ENCODE measurements at regions not wholly inside any gene's neighbourhood (a gene's known extent, or its start where the extent isn't known, plus 50 kb on each side); places are given as distances from the start of the nearest gene placed in this dataset.

GRCh38 chr3:30407651-30408050 is 198.8 kb upstream of the TGFBR2 start:
- Histone ChIP-seq H3K27ac (no peak overlapping the region), H3K27me3 (no peaks in the 10 kb centered on the region), H3K4me3 (no peak overlapping the region), H3K9me3 (no peaks in the 10 kb centered on the region), H3K36me3 (no peaks in the 10 kb centered on the region), H3K4me1 (no peaks in the 10 kb centered on the region)
- no peak for DNase-seq (ENCODE audit: extremely low spot score in 2 of 2)
- intact Hi-C loops (cut with DNase I): no loop called here
- TF ChIP-seq POLR2AphosphoS5 (IDR thresholded peaks at IDR 0.05; ENCODE audit: insufficient read depth in 1 of 2, low read depth in 1 of 2) (no peak), CTCF (IDR thresholded peaks at IDR 0.05) (no peak), POLR2A (IDR thresholded peaks at IDR 0.05) (no peak)

DNA sequence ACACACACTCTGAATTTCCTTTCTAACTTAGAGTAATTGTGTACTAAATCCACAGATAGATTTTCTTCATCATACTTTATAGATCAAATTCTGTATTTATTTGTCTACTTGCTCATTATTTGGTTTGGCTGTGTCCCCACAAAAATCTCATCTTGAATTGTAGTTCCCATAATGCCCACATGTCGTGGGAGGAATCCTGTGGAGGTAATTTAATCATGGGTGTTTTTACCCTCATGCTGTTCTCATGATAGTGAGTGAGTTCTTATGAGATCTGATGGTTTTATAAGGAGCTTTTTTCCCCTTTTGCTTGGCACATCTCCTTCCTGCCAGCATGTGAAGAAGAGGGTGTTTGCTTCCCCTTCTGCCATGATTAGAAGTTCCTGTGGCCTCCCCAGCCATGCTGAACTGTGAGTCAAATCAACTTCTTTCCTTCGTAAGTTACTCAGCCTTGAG is 198.3 kb upstream of the TGFBR2 start:
- TF ChIP-seq POLR2AphosphoS5 (IDR thresholded peaks at IDR 0.05; ENCODE audit: insufficient read depth in 1 of 2, low read depth in 1 of 2) (no peak), POLR2A (IDR thresholded peaks at IDR 0.05) (no peak), CTCF (IDR thresholded peaks at IDR 0.05) (no peak)
- H3K36me3 ChIP-seq: no peaks in the 10 kb centered on the region
- intact Hi-C loops (cut with DNase I): no loop called here
- DNase-seq (ENCODE audit: extremely low spot score in 2 of 2): no peak
- no peak overlapping the region for H3K27ac ChIP-seq
- no peaks in the 10 kb centered on the region for H3K9me3 ChIP-seq
- H3K27me3 ChIP-seq: no peaks in the 10 kb centered on the region
- H3K4me1 ChIP-seq: no peaks in the 10 kb centered on the region
- H3K4me3 ChIP-seq: no peak overlapping the region

DNA sequence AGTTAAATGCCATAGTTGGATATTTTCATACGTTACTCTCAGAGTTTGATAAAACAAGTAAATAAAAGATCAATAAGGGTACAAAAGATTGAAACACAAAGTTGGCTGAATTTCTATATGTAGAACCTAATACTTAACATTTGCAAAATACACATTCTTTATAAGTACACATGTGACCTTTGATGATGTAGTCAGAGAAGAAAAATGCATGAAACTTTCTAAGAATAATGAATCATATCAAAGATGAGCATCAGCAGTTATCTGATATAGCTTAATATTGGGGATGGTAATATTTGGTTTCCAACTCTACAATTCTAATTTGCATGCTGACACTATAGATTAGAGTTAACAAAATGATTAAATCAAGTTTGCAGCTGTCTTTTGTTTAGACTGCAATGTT is 188.0 kb upstream of the TGFBR2 start:
- Histone ChIP-seq H3K9me3 (no peaks in the 10 kb centered on the region), H3K4me3 (no peak overlapping the region), H3K27me3 (no peaks in the 10 kb centered on the region), H3K36me3 (no peaks in the 10 kb centered on the region), H3K4me1 (no peaks in the 10 kb centered on the region), H3K27ac (no peak overlapping the region)
- intact Hi-C loops (cut with DNase I): no loop called here
- no peak for TF ChIP-seq POLR2A (IDR thresholded peaks at IDR 0.05)
- TF ChIP-seq POLR2AphosphoS5 (IDR thresholded peaks at IDR 0.05; ENCODE audit: insufficient read depth in 1 of 2, low read depth in 1 of 2): no peak
- TF ChIP-seq CTCF (IDR thresholded peaks at IDR 0.05): no peak
- DNase-seq (ENCODE audit: extremely low spot score in 2 of 2): no peak

DNA sequence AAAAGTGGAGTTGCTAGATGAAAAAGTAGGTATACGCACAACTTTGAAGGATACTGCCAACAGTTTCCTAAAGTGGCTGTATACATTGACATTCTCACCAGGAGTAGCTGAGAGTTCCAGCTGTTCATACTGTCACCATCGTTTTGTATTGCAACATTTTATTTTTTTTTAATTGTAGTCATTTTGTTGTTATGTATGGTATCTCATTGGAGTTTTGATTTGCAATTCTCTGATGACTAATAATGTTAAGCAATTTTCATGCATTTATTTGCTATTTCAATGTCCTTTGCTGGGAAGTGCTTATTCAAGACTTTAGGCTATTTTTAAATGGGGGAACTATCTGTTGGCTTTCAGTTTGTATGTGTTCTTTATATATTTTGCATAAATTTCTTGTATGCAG is 185.1 kb upstream of the TGFBR2 start:
- no peak for DNase-seq (ENCODE audit: extremely low spot score in 2 of 2)
- Histone ChIP-seq H3K27ac (no peak overlapping the region), H3K4me3 (no peak overlapping the region), H3K27me3 (no peaks in the 10 kb centered on the region), H3K9me3 (no peaks in the 10 kb centered on the region), H3K36me3 (no peaks in the 10 kb centered on the region), H3K4me1 (no peaks in the 10 kb centered on the region)
- TF ChIP-seq POLR2AphosphoS5 (IDR thresholded peaks at IDR 0.05; ENCODE audit: insufficient read depth in 1 of 2, low read depth in 1 of 2) (no peak), POLR2A (IDR thresholded peaks at IDR 0.05) (no peak), CTCF (IDR thresholded peaks at IDR 0.05) (no peak)
- intact Hi-C loops (cut with DNase I): no loop called here

GRCh38 chr3:30426293-30426993 is 180.0 kb upstream of the TGFBR2 start:
- intact Hi-C loops (cut with DNase I): no loop called here
- H3K36me3 ChIP-seq: no peaks in the 10 kb centered on the region
- no peaks in the 10 kb centered on the region for H3K27me3 ChIP-seq
- no peak overlapping the region for H3K4me3 ChIP-seq
- TF ChIP-seq POLR2A (IDR thresholded peaks at IDR 0.05): no peak
- TF ChIP-seq POLR2AphosphoS5 (IDR thresholded peaks at IDR 0.05; ENCODE audit: insufficient read depth in 1 of 2, low read depth in 1 of 2): peak in 1 of 2 donors; percentile 46
- DNase-seq (ENCODE audit: extremely low spot score in 2 of 2): no peak
- no peaks in the 10 kb centered on the region for H3K9me3 ChIP-seq
- H3K27ac ChIP-seq: no peak overlapping the region
- peaks cover 6% of the 10 kb centered on the region for H3K4me1 ChIP-seq
